ES-I3 (cell line): ENCODE measurements at regions not wholly inside any gene's neighbourhood (a gene's known extent, or its start where the extent isn't known, plus 50 kb on each side); places are given as distances from the start of the nearest gene placed in this dataset.

ENCODE experiments used
- H3K36me3 ChIP-seq: 2 replicates; pipeline ENCODE4 v1.6.1; 2013; ENCODE audit warnings: mild to moderate bottlenecking, low read length, control low read depth, moderate library complexity; ENCODE audit not compliant: insufficient read depth
- H3K4me1 ChIP-seq: 2 replicates; pipeline ENCODE4 v1.6.1; 2013; ENCODE audit warnings: mild to moderate bottlenecking, control low read depth, low read length; ENCODE audit not compliant: insufficient read depth
- H3K9ac ChIP-seq: 2 replicates; pipeline ENCODE4 v1.6.1; 2013; ENCODE audit warnings: low read depth, mild to moderate bottlenecking, low read length, moderate library complexity
- H3K9me3 ChIP-seq: 2 replicates; pipeline ENCODE4 v1.6.1; 2013; ENCODE audit warnings: mild to moderate bottlenecking, low read length, moderate library complexity; ENCODE audit not compliant: control insufficient read depth, insufficient read depth

DNA sequence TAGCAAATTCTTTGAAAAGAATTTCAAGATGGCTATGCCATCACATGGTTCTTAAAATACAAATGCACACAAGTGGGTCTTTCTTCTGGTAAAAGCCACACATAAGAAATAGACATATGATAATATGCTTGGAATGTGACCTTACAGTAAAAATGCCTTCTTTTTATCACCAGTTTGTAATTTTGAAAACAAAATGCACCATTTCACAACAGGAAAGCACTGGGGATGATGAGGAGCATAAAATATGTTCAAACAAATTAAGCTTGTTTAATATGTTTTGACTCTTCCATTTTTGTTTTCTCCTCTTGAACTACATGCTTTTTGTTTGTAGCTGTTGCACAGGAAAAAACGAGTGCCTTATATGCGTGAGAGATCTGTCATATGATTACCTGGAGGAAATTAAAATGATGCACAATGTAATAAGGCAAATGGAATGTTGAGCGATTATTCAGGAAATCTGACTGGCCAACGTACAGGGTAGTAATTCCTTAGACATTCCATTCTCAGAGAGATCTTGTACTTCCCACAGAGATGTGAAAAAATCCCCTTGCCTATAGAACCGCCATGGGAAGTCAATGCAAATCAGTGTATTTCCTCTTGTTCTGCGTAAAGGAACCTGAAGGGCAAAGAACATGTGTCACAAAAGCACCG, 911.6 kb downstream of the TFAP2A start:
- Histone ChIP-seq H3K36me3 (no peaks in the 10 kb centered on the region), H3K4me1 (peaks cover 10% of the 10 kb centered on the region; the same call in 1 of the 2 replicates), H3K9me3 (no peaks in the 10 kb centered on the region), H3K9ac (no peak overlapping the region)

DNA sequence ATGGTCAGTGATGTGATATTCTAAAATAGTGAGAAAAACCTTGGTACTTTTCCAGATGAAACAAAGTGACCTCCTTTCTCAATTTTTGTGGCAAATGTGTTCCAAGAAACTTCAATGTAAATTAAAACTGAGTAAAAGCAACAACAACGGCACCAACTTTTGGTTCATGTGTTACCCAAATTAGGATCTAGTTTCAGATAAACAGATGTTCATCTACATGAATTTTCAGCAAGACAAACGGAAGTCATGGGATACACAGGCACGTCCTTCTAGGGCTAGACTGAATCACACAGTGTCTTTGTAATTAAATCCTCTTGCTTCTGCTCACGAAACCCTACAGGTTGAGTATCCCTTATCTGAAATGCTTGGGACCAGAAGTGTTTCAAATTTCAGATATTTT, 915.2 kb downstream of the TFAP2A start:
- H3K9ac ChIP-seq = no peak overlapping the region
- no peaks in the 10 kb centered on the region for H3K36me3 ChIP-seq
- H3K9me3 ChIP-seq = no peaks in the 10 kb centered on the region
- peaks cover 10% of the 10 kb centered on the region; the same call in 1 of the 2 replicates for H3K4me1 ChIP-seq

DNA sequence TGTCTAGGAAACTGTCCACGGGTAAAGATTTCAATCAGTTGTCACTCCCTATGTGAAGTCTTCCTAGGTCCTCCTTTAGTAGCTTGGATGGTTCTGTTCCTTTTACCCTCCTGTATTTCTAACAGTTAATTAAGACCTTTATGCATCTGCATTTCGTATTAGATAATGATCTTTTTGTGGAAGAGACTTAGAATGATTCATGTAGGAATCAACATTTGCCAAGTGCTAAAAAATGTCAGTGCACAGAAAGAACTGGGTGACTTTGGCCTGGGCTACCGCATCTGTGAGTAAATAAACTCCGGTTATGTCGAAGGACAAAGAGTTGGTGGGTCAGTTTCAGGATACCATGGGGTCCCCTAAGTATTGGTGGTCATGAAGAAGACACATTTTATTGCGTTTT, 918.0 kb downstream of the TFAP2A start:
- Histone ChIP-seq H3K36me3 (no peaks in the 10 kb centered on the region), H3K9ac (no peak overlapping the region), H3K9me3 (no peaks in the 10 kb centered on the region), H3K4me1 (no peaks in the 10 kb centered on the region)

DNA sequence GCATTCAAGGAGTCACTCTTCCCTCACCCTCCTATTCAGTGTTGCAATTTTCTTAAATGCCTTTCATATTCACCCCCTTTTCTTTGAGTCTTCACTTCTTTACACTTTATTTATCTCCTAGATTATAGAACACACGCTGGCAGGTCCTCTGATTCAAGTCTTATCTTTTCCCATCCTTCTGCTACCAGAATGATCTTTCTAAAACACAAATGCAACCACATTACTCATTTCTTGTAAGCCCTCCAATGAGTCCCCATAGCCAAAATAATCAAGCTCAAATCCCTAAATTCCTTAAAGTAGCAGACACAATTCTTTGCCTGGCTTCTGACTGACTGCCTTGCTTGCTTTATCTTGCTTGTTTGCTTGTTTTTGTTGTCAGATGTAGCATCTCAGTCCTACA, 920.0 kb downstream of the TFAP2A start:
- H3K9ac ChIP-seq = no peak overlapping the region
- H3K9me3 ChIP-seq = no peaks in the 10 kb centered on the region
- no peaks in the 10 kb centered on the region; the same call in 1 of the 2 replicates for H3K36me3 ChIP-seq
- no peaks in the 10 kb centered on the region for H3K4me1 ChIP-seq

DNA sequence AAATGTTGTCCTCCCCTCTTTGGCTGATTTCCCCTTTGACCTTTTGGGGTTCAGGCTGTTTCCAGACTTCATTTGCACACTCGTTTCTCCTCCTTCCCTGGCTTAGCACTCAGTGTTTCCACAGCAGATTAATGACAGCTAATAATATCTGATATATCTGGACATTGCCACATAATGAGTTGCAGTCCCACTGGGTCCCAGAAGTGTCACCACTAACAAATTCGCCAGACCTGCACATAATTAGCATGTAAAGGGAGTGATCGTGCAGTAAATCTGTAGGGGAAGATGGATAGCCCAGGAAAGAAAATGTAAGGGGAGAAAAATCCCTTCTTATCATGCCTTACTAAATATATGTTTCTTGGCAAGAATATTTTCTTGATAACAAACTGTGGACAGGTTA, 922.1 kb downstream of the TFAP2A start:
- H3K9me3 ChIP-seq = no peaks in the 10 kb centered on the region
- H3K4me1 ChIP-seq = no peaks in the 10 kb centered on the region
- H3K9ac ChIP-seq = no peak overlapping the region
- H3K36me3 ChIP-seq = no peaks in the 10 kb centered on the region; the same call in 1 of the 2 replicates

DNA sequence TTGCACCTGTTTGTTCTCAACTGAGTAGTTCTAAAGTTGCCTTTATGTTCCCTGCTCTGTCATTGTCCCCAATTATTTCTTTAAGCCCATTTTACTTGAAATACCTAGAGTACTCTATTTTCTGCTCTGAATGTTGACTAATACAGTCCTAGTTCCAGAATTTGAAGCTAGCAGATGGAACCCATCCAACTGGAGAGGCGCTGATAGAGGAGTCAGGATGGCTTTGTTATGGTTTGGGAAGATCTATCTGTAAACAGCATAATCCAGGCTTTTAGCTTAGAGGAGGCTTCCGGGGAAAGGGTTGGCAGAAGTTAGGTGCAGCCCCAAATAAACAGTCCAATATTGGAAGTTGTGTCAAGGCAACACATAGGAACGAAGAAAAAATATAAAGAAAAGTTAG, 927.7 kb downstream of the TFAP2A start:
- Histone ChIP-seq H3K9me3 (no peaks in the 10 kb centered on the region), H3K4me1 (peaks cover 8% of the 10 kb centered on the region; the same call in 1 of the 2 replicates), H3K36me3 (no peaks in the 10 kb centered on the region; the same call in 1 of the 2 replicates), H3K9ac (no peak overlapping the region)

DNA sequence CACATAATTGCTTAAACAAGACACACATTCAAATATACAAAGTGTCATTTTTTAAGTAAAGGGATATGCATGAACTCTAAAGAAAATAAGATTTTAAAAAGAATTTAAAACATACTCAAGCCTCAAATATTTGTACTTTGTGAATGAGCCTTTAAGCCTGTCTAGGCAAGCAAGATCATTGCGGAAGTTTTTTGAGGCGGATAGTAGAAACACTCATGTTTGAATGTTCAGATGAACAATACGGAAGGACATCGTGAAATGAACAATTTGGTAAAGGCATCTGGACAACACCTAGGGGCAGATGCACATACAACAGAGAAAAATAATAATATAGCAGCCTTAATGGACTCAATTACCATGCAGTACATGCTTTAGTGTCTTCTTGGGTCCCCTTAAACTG, 928.9 kb downstream of the TFAP2A start:
- Histone ChIP-seq H3K36me3 (no peaks in the 10 kb centered on the region; the same call in 1 of the 2 replicates), H3K9ac (no peak overlapping the region), H3K9me3 (no peaks in the 10 kb centered on the region), H3K4me1 (peaks cover 20% of the 10 kb centered on the region)

DNA sequence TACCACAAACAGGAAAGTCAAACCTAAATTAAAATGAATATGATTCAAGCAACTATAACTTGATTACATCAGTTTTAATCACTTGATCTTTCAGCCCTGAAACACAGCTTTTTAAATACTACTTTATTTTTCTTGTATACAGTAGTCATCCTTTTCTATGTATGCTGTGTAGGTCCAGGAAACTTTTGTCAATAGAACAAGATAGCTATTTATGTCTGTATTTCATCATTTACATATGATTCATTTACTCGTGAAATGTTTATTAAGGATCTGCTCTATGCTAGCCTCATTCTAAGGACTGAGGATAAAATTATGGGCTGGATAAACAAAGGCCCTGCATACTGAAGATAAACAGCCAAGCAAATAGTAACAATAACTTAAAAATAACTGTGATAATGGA, 930.2 kb downstream of the TFAP2A start:
- Histone ChIP-seq H3K4me1 (peaks cover 24% of the 10 kb centered on the region), H3K9ac (no peak overlapping the region), H3K9me3 (no peaks in the 10 kb centered on the region), H3K36me3 (no peaks in the 10 kb centered on the region)

DNA sequence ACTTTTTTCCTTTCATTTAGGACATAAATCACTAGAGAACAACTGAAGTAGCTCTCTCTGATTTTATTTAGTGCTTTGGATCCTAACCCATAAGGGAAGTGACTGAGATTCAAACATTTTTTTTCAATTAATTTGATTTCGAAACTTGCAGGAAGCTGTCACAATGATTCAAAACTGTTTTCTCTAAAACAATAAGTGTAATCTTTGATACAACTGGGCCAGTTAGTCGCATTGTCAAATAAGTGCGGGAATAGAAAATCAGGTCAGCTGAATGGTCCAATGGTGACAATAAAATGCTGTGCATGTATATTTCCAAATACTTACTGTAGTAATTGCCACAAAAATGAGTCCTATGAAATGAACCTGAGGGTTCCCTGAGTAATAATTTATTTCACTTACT, 930.8 kb downstream of the TFAP2A start:
- Histone ChIP-seq H3K9ac (no peak overlapping the region), H3K9me3 (no peaks in the 10 kb centered on the region), H3K36me3 (no peaks in the 10 kb centered on the region), H3K4me1 (peaks cover 24% of the 10 kb centered on the region)

DNA sequence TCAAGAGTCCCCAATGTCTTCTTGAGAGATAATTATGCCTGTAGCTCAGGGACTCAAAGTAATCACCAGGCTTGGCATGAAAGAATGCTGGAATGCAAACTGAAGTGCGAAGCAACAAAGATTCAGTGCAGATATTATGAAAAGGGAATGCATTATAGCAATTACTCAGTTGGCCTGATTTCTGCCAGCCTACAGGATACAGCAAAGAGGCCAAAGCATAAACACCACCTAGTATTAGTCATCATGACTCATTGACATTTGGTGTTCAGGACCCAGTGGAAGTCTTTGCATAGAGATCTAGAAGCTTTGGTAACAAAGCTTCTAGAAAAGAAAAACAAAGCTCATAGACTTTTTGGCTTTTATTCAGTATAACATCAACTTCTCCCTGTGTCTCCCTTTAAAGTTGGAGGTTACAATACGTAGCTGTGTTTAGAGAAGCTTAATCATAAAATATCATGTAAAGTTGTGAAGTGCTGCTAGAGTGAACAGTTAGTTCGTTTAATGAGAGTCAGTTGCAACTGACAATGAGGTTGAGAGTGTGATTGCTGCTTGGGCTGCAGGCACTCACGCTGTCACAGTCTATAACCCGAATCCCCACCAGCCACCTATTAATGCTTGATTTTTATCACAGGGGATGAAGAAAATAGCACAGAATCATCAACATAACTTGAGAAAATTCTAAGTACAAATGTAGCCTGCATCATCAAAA, 932.7 kb downstream of the TFAP2A start:
- Histone ChIP-seq H3K9me3 (no peaks in the 10 kb centered on the region), H3K9ac (no peak overlapping the region), H3K4me1 (peaks cover 24% of the 10 kb centered on the region), H3K36me3 (no peaks in the 10 kb centered on the region)

DNA sequence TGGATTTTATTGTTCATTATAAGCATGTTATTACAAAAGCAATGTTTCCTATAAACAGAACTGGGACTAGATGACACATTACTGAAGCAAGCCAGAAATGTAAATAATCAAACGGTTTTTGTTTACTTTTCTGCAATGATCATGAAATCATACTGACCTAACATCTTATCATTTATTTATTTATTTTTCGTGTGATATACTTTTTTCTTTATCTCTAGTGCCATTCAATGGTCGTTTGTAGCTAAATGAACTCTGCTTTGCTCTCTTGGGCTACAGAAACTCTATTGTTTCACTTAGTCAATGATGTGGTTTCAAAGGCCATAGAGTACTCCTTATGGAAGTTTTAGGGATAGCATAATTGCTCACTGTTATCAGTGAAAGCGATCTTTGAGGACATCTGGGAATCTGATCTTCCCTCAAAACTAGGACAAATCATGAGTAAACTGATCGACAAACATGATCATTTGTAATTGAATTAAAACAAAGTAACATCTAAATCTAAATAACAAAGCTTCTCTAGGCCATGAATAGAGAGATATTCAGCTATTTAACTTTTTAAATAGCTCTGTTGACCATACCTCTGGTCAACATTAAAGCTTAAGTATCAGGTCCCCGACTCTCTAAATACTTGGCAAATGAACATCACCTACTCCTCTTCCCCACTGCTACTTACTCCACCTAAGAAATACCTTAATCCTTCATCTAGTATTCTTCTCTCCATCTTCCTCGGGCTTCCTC, 933.4 kb downstream of the TFAP2A start:
- Histone ChIP-seq H3K4me1 (peaks cover 24% of the 10 kb centered on the region), H3K9me3 (no peaks in the 10 kb centered on the region), H3K36me3 (no peaks in the 10 kb centered on the region), H3K9ac (no peak overlapping the region)

DNA sequence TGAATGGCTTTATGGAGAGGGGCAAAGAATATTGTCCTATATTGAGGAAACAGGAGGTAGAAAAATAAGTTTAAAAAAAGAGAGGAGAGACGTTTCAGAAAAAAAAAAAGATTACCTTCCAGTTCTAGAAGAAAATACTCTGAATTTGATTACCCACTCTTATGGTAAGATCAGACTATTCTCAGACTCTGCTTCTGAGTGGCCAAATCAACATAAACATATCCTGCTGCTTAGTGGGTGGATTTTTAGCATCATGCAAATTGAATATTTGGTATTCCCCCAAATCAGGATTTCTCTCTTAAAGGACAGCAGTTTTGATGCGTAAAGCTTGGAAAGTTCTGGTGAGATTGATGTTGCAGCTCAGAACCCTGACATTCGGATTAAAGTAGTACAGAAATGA, 946.6 kb downstream of the TFAP2A start:
- Histone ChIP-seq H3K36me3 (no peaks in the 10 kb centered on the region), H3K4me1 (no peaks in the 10 kb centered on the region), H3K9me3 (no peaks in the 10 kb centered on the region), H3K9ac (no peak overlapping the region)

DNA sequence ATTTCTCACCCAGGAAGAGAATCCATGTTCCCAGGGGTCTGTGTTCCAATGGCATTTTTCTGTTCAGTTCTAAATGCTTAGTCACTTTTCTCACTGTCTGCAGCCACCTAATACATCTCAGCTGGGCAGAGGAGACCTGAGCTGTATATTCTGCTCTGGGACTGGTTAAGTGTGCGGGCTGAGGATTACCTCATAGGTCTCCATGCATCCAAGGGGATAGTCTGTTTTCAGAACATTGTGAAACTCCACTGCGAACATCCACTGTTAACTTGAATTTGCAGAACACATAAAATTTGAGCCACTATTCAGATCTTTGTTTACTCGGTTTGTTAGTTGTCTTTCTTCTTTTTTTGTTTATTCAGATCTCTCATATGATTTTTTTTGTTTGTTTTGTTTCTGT, 947.1 kb downstream of the TFAP2A start:
- Histone ChIP-seq H3K9me3 (no peaks in the 10 kb centered on the region), H3K36me3 (no peaks in the 10 kb centered on the region), H3K9ac (no peak overlapping the region), H3K4me1 (no peaks in the 10 kb centered on the region)

DNA sequence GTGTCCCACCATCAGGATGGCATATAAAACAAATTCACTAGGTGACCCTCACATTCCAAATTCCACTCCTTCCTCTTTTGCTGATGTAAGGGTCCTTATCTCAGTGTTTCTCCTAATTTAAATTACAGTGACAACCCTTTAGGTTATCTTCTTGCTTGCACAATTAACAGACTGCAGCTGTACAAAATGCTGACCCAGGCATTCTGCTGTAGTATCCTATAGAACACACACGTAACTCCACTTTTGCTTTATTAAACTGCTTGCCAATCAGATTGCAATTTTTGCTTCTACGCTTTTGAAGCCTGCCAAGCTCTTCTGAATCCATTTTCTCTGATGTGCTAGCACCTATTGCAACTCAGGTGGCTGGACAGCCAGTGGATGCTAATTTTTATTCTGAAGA, 950.3 kb downstream of the TFAP2A start:
- Histone ChIP-seq H3K9me3 (0 out of 2 replicates have a peak, but pooled peaks cover 3% of the 10 kb centered on the region), H3K36me3 (no peaks in the 10 kb centered on the region), H3K9ac (no peak overlapping the region), H3K4me1 (no peaks in the 10 kb centered on the region)

DNA sequence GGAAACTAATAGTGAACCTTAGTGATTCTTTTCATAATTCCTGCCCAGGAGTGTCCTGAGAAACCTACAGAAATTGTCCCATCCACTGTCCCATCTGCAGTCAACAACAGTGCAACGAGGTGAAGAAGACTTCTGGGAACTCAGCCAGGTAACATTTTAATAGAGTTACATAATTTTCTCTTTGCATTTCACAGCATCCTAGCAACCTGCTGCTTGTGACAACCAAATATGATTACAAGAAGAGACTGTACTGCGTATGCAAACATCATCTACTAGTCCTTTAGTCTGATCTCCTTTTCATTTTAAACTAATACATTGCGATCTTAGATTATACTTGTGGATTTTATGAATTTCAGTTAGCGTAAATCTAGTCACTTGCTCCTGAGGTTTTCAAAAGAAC, 951.6 kb downstream of the TFAP2A start:
- H3K4me1 ChIP-seq = no peaks in the 10 kb centered on the region
- 0 out of 2 replicates have a peak, but pooled peaks cover 3% of the 10 kb centered on the region for H3K9me3 ChIP-seq

More for the DNA sequence above, 951.6 kb downstream of the TFAP2A start:
- no peak overlapping the region for H3K9ac ChIP-seq
- H3K36me3 ChIP-seq = no peaks in the 10 kb centered on the region
